MM.1S (cell line): ENCODE measurements at regions not wholly inside any gene's neighbourhood (a gene's known extent, or its start where the extent isn't known, plus 50 kb on each side); places are given as distances from the start of the nearest gene placed in this dataset.

Source experiments
- DNase-seq: peaks from one replicate; pipeline ENCODE4 v3.0.0-alpha.2; 2015
- H2AFZ ChIP-seq: fragments of 300-600 bp; sonication (generic); 2 replicates; pipeline ENCODE4 v1.6.0; 2016; ENCODE audit warnings: antibody characterized with exemption, low read length
- H3F3A ChIP-seq: fragments of 300-600 bp; sonication (generic); 2 replicates; pipeline ENCODE4 v1.6.1; 2016; ENCODE audit warnings: mild to moderate bottlenecking, antibody characterized with exemption, low read length, moderate library complexity, mixed read lengths; ENCODE audit not compliant: insufficient read depth
- H3K27ac ChIP-seq: fragments of 300-600 bp; sonication (generic); 2 replicates; pipeline ENCODE4 v1.5.1; 2016; ENCODE audit warnings: mild to moderate bottlenecking, low read length
- H3K27me3 ChIP-seq: fragments of 300-600 bp; sonication (generic); replicated peaks from 2 replicates; pipeline ENCODE4 v1.6.0; 2016; ENCODE audit warnings: low read length; ENCODE audit not compliant: insufficient read depth
- H3K36me3 ChIP-seq: fragments of 300-600 bp; sonication (generic); replicated peaks from 2 replicates; pipeline ENCODE4 v1.6.1; 2016; ENCODE audit warnings: mild to moderate bottlenecking, low read length, mixed read lengths; ENCODE audit not compliant: insufficient read depth
- H3K4me1 ChIP-seq: fragments of 300-600 bp; sonication (generic); 2 replicates; pipeline ENCODE4 v1.6.1; 2016; ENCODE audit warnings: low read length, mixed read lengths
- H3K4me2 ChIP-seq: fragments of 300-600 bp; sonication (generic); 2 replicates; pipeline ENCODE4 v1.6.0; 2016; ENCODE audit warnings: low read depth, low read length
- H3K4me3 ChIP-seq: fragments of 300-600 bp; sonication (generic); 2 replicates; pipeline ENCODE4 v1.5.1; 2016; ENCODE audit warnings: low read length, mixed read lengths
- H3K79me2 ChIP-seq: fragments of 300-600 bp; sonication (generic); 2 replicates; pipeline ENCODE4 v1.6.1; 2016; ENCODE audit warnings: mixed run types, low read length, mixed read lengths
- H3K9ac ChIP-seq: fragments of 300-600 bp; sonication (generic); 2 replicates; pipeline ENCODE4 v1.6.1; 2016; ENCODE audit warnings: low read length, mixed read lengths
- H3K9me2 ChIP-seq: fragments of 300-600 bp; sonication (generic); replicated peaks from 2 replicates; pipeline ENCODE4 v1.6.1; 2016; ENCODE audit warnings: mild to moderate bottlenecking, low read length, mixed read lengths; ENCODE audit not compliant: insufficient read depth
- H3K9me3 ChIP-seq: fragments of 300-600 bp; sonication (generic); replicated peaks from 2 replicates; pipeline ENCODE4 v1.6.1; 2016; ENCODE audit warnings: mild to moderate bottlenecking, low read length, mixed read lengths; ENCODE audit not compliant: insufficient read depth
- H4K20me1 ChIP-seq: fragments of 300-600 bp; sonication (generic); 2 replicates; pipeline ENCODE4 v1.6.1; 2016; ENCODE audit warnings: mild to moderate bottlenecking, low read length, moderate library complexity, mixed read lengths; ENCODE audit not compliant: insufficient read depth
- EZH2 ChIP-seq: fragments of 300-600 bp; sonication (generic); optimal IDR thresholded peaks from 2 replicates; pipeline ENCODE3; 2017; ENCODE audit warnings: low read depth, mild to moderate bottlenecking, antibody characterized with exemption, low read length, mixed read lengths
- EZH2phosphoT487 ChIP-seq: fragments of 300-600 bp; sonication (generic); IDR thresholded peaks from 2 replicates; pipeline ENCODE4 v1.6.1; 2018; ENCODE audit warnings: antibody characterized with exemption, low read length
- TF ChIP-seq, protein P1 (sequence below): fragments of 300-600 bp; sonication (generic); IDR thresholded peaks from 2 replicates; pipeline ENCODE4 v1.5.1; 2016; ENCODE audit warnings: antibody characterized with exemption, low read length, mixed read lengths

DNA sequence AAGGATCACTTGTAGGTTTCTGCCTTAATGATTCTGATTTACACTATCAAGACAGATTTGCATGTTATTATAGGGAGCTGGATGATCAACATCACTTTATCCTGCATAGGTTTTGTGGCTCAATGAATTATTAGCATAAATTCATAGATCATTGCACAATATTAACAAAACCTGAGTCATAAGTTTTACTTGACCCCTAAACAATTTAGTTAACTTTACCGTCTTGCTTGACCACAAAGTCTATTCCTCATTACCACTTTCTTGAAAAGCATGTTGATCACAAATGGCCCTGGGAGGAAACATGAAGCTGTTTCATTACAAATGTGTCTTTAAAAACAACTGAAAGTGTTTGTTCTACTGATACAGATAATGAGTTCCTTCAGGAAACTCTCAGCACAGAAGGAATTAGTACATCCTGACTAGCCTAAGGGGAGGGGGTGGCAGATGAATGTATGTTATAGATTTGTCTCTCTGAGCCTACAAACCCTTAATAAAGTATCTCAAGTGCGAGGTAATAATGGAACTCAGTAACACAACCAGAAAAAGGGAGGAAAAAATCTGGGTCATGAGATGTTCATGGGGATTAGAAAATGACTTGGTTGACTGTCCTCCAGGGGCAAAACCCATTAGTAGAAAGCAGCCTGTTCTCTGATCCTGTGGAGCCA, 303.4 kb downstream of the PIK3C3 start:
- no peaks in the 10 kb centered on the region for H3F3A ChIP-seq
- H3K27me3 ChIP-seq, result no peaks in the 10 kb centered on the region
- no peak overlapping the region for H2AFZ ChIP-seq
- H3K4me3 ChIP-seq, result no peak overlapping the region
- TF ChIP-seq EZH2phosphoT487, result no peak
- TF ChIP-seq, protein P1, sequence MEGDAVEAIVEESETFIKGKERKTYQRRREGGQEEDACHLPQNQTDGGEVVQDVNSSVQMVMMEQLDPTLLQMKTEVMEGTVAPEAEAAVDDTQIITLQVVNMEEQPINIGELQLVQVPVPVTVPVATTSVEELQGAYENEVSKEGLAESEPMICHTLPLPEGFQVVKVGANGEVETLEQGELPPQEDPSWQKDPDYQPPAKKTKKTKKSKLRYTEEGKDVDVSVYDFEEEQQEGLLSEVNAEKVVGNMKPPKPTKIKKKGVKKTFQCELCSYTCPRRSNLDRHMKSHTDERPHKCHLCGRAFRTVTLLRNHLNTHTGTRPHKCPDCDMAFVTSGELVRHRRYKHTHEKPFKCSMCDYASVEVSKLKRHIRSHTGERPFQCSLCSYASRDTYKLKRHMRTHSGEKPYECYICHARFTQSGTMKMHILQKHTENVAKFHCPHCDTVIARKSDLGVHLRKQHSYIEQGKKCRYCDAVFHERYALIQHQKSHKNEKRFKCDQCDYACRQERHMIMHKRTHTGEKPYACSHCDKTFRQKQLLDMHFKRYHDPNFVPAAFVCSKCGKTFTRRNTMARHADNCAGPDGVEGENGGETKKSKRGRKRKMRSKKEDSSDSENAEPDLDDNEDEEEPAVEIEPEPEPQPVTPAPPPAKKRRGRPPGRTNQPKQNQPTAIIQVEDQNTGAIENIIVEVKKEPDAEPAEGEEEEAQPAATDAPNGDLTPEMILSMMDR, result no peak
- H3K9ac ChIP-seq, result no peak overlapping the region
- no peak for DNase-seq
- H3K27ac ChIP-seq, result no peak overlapping the region
- no peak overlapping the region for H3K4me2 ChIP-seq
- no peaks in the 10 kb centered on the region for H3K9me2 ChIP-seq
- no peaks in the 10 kb centered on the region for H3K9me3 ChIP-seq
- no peaks in the 10 kb centered on the region for H3K4me1 ChIP-seq
- H4K20me1 ChIP-seq, result no peaks in the 10 kb centered on the region
- H3K36me3 ChIP-seq, result no peaks in the 10 kb centered on the region
- no peaks in the 10 kb centered on the region for H3K79me2 ChIP-seq

DNA sequence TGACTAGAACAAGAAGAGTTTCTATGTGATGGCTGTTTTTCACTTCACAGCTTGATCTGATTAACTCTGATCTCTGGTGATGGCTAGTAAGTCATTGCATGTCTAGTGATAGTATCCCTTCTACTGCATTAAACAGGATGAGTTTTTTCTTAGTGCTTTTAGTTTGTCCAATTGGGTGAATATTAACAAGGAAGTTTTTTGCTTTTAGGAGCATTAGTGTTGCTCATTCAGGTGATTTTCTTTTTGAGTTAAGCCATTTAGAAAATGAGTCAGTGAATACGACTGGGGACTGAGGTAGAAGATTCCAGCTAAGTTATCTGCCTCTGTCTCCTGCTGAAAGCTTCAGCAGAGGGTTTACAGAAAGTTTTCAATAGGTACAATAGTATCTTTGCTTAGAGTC, 306.7 kb downstream of the PIK3C3 start:
- no peaks in the 10 kb centered on the region for H4K20me1 ChIP-seq
- no peak overlapping the region for H3K9ac ChIP-seq
- H3K4me3 ChIP-seq, result no peak overlapping the region
- H3K4me1 ChIP-seq, result no peaks in the 10 kb centered on the region
- H3K36me3 ChIP-seq, result no peaks in the 10 kb centered on the region
- H3K27me3 ChIP-seq, result no peaks in the 10 kb centered on the region
- DNase-seq, result no peak
- H3K9me3 ChIP-seq, result no peaks in the 10 kb centered on the region
- H3K27ac ChIP-seq, result no peak overlapping the region
- no peaks in the 10 kb centered on the region for H3K9me2 ChIP-seq
- TF ChIP-seq EZH2phosphoT487 (no peak), EZH2 (no peak)
- TF ChIP-seq, protein P1, result no peak
- H3K79me2 ChIP-seq, result no peaks in the 10 kb centered on the region
- no peak overlapping the region for H2AFZ ChIP-seq
- H3F3A ChIP-seq, result no peaks in the 10 kb centered on the region
- H3K4me2 ChIP-seq, result no peak overlapping the region

DNA sequence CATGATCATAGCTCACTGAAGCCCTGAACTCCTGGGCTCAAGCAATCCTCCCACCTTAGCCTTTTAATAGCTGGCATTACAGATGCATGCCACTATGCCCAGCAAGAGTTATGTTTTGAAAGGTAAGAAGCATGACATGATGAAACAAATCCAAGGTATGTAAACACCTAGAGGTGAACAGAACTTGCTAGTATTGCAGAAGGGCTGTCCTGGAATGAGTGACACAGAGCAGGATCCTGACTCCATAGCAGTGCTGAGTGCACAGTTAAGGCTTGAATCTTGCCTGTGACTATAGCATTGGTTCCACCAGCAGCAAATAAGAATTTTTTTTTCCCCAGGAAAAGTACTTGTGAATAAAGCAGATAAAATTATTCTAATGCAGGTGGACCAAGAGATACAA, 309.5 kb downstream of the PIK3C3 start:
- H2AFZ ChIP-seq, result no peak overlapping the region
- no peaks in the 10 kb centered on the region for H3K9me2 ChIP-seq
- H3K9me3 ChIP-seq, result no peaks in the 10 kb centered on the region
- H3K27me3 ChIP-seq, result no peaks in the 10 kb centered on the region
- H3K79me2 ChIP-seq, result no peaks in the 10 kb centered on the region
- DNase-seq, result no peak
- H3K4me2 ChIP-seq, result no peak overlapping the region
- no peaks in the 10 kb centered on the region for H3K4me1 ChIP-seq
- TF ChIP-seq EZH2 (no peak), EZH2phosphoT487 (no peak)
- TF ChIP-seq, protein P1, result no peak
- no peaks in the 10 kb centered on the region for H3K36me3 ChIP-seq
- no peaks in the 10 kb centered on the region for H3F3A ChIP-seq
- no peak overlapping the region for H3K4me3 ChIP-seq
- no peak overlapping the region for H3K9ac ChIP-seq
- H4K20me1 ChIP-seq, result no peaks in the 10 kb centered on the region
- H3K27ac ChIP-seq, result no peak overlapping the region
